C4-2B (cell line): ENCODE measurements at regions not wholly inside any gene's neighbourhood (a gene's known extent, or its start where the extent isn't known, plus 50 kb on each side); places are given as distances from the start of the nearest gene placed in this dataset.

ENCODE experiments used
- ZFX ChIP-seq: fragments of 450-650 bp; IDR thresholded peaks from 2 replicates; pipeline ENCODE4 v1.6.1; 2017
- TF ChIP-seq, protein P1 (sequence below): fragments of 450-650 bp; conservative IDR thresholded peaks from 2 replicates; pipeline ENCODE4 v1.5.1; 2017; ENCODE audit warnings: mild to moderate bottlenecking

DNA sequence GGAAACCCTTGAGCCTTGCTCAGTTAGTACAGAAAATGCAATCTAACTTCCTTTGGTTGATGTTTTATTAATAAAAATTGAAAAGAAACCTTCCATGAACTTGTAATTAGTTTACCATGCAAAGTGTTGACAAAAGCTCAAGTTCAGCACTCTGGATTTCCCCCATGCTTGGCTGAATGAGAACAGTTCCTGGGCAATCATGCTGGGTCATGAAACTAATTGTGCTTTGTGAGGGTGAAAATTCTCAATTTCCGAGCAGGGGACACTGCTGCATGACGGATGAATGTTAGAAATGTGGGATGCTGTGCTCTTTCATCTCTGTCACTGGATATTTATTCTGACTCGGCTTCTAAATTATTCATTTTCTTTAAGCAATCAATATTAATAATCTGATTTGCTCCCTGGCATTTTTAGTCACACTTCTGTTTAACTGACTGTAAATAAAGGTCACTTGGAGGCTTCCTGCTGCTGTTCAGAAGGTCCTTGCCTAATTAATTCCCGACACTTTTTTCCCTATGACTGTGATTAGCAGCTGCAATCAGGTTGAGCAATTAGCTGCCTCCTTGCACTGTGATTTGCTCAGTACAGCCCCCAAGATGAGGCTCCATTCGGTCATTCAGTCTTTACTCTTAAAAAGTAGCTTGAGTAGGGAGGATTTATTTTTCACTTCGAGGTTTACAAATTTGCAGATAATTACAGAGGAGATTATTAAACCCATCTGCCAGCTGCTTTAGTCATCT lies 678.1 kb upstream of the ZNF608 start:
- TF ChIP-seq, protein P1, sequence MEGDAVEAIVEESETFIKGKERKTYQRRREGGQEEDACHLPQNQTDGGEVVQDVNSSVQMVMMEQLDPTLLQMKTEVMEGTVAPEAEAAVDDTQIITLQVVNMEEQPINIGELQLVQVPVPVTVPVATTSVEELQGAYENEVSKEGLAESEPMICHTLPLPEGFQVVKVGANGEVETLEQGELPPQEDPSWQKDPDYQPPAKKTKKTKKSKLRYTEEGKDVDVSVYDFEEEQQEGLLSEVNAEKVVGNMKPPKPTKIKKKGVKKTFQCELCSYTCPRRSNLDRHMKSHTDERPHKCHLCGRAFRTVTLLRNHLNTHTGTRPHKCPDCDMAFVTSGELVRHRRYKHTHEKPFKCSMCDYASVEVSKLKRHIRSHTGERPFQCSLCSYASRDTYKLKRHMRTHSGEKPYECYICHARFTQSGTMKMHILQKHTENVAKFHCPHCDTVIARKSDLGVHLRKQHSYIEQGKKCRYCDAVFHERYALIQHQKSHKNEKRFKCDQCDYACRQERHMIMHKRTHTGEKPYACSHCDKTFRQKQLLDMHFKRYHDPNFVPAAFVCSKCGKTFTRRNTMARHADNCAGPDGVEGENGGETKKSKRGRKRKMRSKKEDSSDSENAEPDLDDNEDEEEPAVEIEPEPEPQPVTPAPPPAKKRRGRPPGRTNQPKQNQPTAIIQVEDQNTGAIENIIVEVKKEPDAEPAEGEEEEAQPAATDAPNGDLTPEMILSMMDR, result no peak
- no peak for TF ChIP-seq ZFX
